Peyer's patch (tissue), 4 donors: ENCODE measurements at regions not wholly inside any gene's neighbourhood (a gene's known extent, or its start where the extent isn't known, plus 50 kb on each side); places are given as distances from the start of the nearest gene placed in this dataset.

Experiments
- DNase-seq, 3 donors: peaks; one replicate each; pipeline ENCODE4 v3.0.0-alpha.2; 2017 to 2019
- H3K27ac ChIP-seq, 4 donors: fragments of 200-600 bp; sonication (generic); one replicate each; pipeline ENCODE4 v1.5.1; 2016 to 2019
- H3K27me3 ChIP-seq, 2 donors: fragments of 200-600 bp; sonication (generic); one replicate each; pipeline ENCODE4 v1.5.1; 2019
- H3K36me3 ChIP-seq, 3 donors: fragments of 200-600 bp; sonication (generic); one replicate each; pipeline ENCODE4 v1.5.1; 2016 to 2019
- H3K4me1 ChIP-seq, 4 donors: fragments of 200-600 bp; sonication (generic); one replicate each; pipeline ENCODE4 v1.5.1; 2016 to 2019
- H3K4me3 ChIP-seq, 4 donors: fragments of 200-600 bp; sonication (generic); 1 replicate in 3 of 4; 2 replicates in 1 of 4; pipeline ENCODE4 v1.5.1; 2016 to 2019; ENCODE audit warnings: mild to moderate bottlenecking in 1 of 4
- H3K9me3 ChIP-seq, 4 donors: fragments of 200-600 bp; sonication (generic); one replicate each; pipeline ENCODE4 v1.5.1; 2016 to 2019; ENCODE audit warnings: mild to moderate bottlenecking in 1 of 4
- CTCF ChIP-seq, 6 experiments: fragments of 450-650 bp in 4 of 6; fragments of 200-600 bp in 2 of 6; sonication (generic) in 1 of 6; IDR thresholded peaks; one replicate each; pipeline ENCODE4 v1.5.1; 2017 to 2019; ENCODE audit warnings: antibody characterized with exemption in 6 of 6, mild to moderate bottlenecking in 3 of 6, moderate library complexity in 1 of 6
- POLR2A ChIP-seq, 2 donors: fragments of 450-650 bp; IDR thresholded peaks; one replicate each; pipeline ENCODE4 v1.5.1; 2017; ENCODE audit warnings: antibody characterized with exemption in 2 of 2, mild to moderate bottlenecking in 2 of 2, moderate library complexity in 2 of 2

DNA sequence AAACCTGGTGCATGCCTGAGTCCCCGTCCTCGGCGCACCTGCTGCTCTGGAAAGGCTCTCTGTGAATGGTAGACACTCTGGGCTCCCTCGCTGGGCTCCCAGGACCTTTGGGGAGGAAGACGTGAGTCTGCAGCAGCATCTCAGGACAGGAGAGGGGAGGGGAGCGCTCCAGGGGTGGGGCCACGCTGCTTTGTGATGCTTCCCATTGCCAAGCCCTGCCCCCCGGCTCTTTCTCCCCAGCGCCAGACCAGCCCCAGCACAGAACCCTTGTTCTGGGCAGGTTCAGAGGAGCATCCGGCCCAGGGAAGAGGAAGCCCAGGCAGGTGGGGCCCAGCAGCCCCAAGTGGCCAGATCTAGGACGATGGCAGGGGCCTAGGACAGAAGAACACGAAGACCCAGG, 111.2 kb downstream of the BRD1 start:
- H3K4me1 ChIP-seq: no peaks in the 10 kb centered on the region
- no peak for DNase-seq
- no peaks in the 10 kb centered on the region for H3K9me3 ChIP-seq
- H3K4me3 ChIP-seq: no peak overlapping the region
- H3K27ac ChIP-seq: no peak overlapping the region
- no peaks in the 10 kb centered on the region for H3K27me3 ChIP-seq
- no peak for TF ChIP-seq POLR2A (IDR thresholded peaks at IDR 0.05)
- no peak for TF ChIP-seq CTCF (IDR thresholded peaks at IDR 0.05)
- no peaks in the 10 kb centered on the region for H3K36me3 ChIP-seq

DNA sequence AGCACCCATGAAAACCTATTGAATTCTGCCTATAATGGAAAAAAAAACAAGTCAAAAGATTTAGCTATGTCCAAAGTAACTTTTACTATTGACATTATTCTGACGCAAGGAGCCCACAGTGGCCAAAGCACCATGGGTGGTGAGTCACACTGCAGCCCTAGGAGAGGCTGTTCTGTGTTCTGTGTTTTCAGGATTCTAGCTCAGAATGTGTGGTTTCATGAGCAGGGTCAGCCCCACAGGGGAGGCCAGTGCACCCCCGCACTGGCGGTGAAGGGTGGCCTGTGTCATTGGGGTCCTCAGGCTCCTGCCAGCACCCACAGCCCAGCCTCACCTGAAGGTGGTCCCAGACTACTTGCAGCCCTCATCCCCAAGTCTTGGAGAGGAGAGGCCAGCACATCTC, 112.2 kb downstream of the BRD1 start:
- TF ChIP-seq POLR2A (IDR thresholded peaks at IDR 0.05) (no peak), CTCF (IDR thresholded peaks at IDR 0.05) (no peak)
- Histone ChIP-seq H3K4me3 (no peak overlapping the region), H3K36me3 (no peaks in the 10 kb centered on the region), H3K27me3 (no peaks in the 10 kb centered on the region), H3K4me1 (no peaks in the 10 kb centered on the region), H3K9me3 (no peaks in the 10 kb centered on the region), H3K27ac (no peak overlapping the region)
- DNase-seq: no peak

DNA sequence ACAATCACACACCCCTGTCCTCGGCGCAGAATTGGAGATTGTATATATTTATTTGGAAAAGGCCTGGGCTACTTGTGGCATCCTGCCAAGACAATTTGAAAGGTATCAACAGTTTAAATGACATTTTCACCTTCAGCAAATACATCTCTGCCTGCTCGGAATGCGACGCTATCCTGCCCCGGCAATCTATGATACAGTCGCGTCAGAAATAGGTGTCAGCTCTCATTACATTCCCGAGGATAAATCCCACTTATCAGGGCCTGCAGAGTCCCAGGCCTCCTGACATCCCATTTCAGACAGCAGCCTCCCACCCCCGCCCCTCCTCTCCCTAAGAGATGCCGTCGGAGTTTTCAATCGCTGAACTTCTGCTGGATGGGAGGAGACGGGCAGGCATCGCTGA, 114.7 kb downstream of the BRD1 start:
- DNase-seq: no peak
- H3K27me3 ChIP-seq: no peaks in the 10 kb centered on the region
- no peak for TF ChIP-seq CTCF (IDR thresholded peaks at IDR 0.05)
- no peak for TF ChIP-seq POLR2A (IDR thresholded peaks at IDR 0.05)

GRCh38 chr22:49712195-49712791, 115.4 kb downstream of the BRD1 start:
- Histone ChIP-seq H3K27me3 (no peaks in the 10 kb centered on the region), H3K36me3 (no peaks in the 10 kb centered on the region), H3K27ac (no peak overlapping the region), H3K4me1 (no peaks in the 10 kb centered on the region), H3K4me3 (no peak overlapping the region), H3K9me3 (peaks cover 0 to 3% (median 0%) of the 10 kb centered on the region in 4 donors)
- DNase-seq: no peak
- TF ChIP-seq POLR2A (IDR thresholded peaks at IDR 0.05) (no peak), CTCF (IDR thresholded peaks at IDR 0.05) (no peak)

More for the DNA sequence above, 114.7 kb downstream of the BRD1 start:
- peaks cover 0 to 3% (median 0%) of the 10 kb centered on the region in 4 donors for H3K9me3 ChIP-seq
- H3K27ac ChIP-seq: no peak overlapping the region
- H3K36me3 ChIP-seq: no peaks in the 10 kb centered on the region
- H3K4me1 ChIP-seq: no peaks in the 10 kb centered on the region
- no peak overlapping the region for H3K4me3 ChIP-seq

DNA sequence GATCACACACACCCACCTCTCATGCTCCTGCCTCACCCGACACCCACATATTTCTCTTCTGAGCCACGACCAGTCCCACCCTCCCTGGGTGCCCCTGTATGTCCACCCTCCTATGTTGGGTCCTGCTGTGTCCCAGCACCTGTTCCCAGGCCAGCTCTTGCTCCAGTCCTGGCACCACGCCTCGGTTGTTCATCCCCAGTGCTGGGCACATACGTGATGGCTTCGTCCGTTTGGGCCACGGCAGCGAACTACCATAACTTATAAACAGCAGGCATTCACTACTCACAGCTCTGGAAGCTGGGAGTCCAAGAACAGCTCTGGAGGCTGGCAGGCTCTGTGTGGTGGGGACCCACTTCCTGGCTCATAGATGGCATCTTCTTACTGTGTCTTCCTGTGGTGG, 116.9 kb downstream of the BRD1 start:
- TF ChIP-seq CTCF (IDR thresholded peaks at IDR 0.05): no peak
- TF ChIP-seq POLR2A (IDR thresholded peaks at IDR 0.05): no peak
- Histone ChIP-seq H3K27me3 (no peaks in the 10 kb centered on the region), H3K4me1 (no peaks in the 10 kb centered on the region), H3K36me3 (no peaks in the 10 kb centered on the region), H3K4me3 (no peak overlapping the region), H3K9me3 (peaks cover 0 to 3% (median 0%) of the 10 kb centered on the region in 4 donors), H3K27ac (no peak overlapping the region)
- DNase-seq: no peak

DNA sequence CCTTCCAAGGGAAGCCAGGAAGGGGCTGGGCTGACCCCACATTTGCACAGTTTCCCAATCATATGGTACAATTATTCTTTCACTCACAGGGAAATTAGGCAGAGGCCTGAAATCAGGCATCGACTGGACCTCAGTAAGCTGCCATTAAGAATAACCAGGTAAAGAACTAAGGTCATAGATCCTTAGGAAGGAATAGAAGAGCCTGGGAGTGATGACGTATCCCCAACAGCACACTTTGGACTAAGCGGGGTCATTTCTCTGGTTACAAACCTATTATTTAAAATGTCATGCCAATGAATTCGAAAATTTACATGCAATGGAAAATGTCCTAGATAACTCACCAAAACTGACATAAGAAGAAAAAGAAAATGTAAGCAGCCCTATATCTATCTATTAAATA, 118.2 kb downstream of the BRD1 start:
- H3K4me3 ChIP-seq: no peak overlapping the region
- no peaks in the 10 kb centered on the region for H3K27me3 ChIP-seq
- peaks cover 0 to 3% (median 0%) of the 10 kb centered on the region in 4 donors for H3K9me3 ChIP-seq
- no peak for DNase-seq
- H3K4me1 ChIP-seq: no peaks in the 10 kb centered on the region
- H3K36me3 ChIP-seq: no peaks in the 10 kb centered on the region
- TF ChIP-seq CTCF (IDR thresholded peaks at IDR 0.05) (no peak), POLR2A (IDR thresholded peaks at IDR 0.05) (no peak)
- H3K27ac ChIP-seq: no peak overlapping the region
